ENCODE measurements at regions not wholly inside any gene's neighbourhood (a gene's known extent, or its start where the extent isn't known, plus 50 kb on each side); places are given as distances from the start of the nearest gene placed in this dataset.
A peak's percentile ranks its signal among the peaks of the same experiment; 100 is the strongest.

DNA sequence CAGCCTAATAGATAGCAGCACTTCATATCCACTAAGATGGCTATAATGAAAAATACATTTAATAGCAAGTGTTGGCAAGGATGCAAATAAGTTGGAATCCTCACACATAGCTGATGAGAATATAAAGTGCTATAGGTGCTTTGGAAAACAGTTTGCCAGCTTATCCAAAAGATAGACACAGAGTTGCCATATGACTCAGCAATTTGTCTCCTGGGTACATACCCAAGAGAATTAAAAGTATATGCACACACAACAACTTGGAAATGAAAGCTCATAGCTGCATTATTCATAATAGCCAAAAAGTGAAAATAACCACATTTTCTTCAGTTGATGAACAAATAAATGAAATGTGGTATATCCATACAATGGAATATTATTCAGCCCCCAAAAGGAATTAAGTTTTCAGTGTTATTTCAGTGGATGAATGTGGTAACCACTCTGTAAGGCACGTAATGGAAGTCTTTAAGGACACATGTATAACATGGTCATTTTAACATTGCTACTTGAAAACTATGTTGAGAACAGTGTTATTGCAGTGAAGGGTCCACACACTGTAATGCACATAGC, 320.9 kb upstream of the ADGRL3 start:
- Histone ChIP-seq H3K4me3 (no peak overlapping the region), H3K27ac (no peak overlapping the region), H3K27me3 (no peaks in the 10 kb centered on the region), H3K36me3 (no peaks in the 10 kb centered on the region), H3K4me1 (no peaks in the 10 kb centered on the region), H3K9me3 (peaks cover 0 to 8% (median 0%) of the 10 kb centered on the region in 4 donors)
- TF ChIP-seq CTCF (IDR thresholded peaks at IDR 0.05): no peak
- no peak for TF ChIP-seq EP300 (IDR thresholded peaks at IDR 0.05)
- TF ChIP-seq POLR2A (IDR thresholded peaks at IDR 0.05): no peak
- DNase-seq (ENCODE audit: low spot score in 2 of 2): no peak
- WGBS, 2 donors: 87 to 90% methylated on average over 1 of the region's 1 CpG

DNA sequence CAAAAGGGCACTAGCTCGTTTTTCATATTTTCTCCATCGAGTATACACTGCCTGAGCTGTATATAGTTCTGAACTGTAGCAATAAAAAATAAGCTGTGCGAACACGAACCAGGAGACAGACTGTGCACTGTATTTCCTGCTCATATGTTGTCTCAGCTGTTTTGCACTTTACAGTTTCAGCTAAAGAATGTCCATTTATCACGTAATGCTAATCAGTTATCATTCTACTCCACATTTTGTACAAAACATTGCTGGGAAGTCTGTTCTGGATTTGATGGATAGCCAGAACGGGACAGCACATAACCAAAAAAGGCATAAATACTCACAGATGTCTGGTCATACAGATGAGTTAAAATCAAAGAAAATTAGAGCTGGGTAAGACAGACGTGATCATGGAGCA, 315.5 kb upstream of the ADGRL3 start:
- TF ChIP-seq POLR2A (IDR thresholded peaks at IDR 0.05) (no peak), CTCF (IDR thresholded peaks at IDR 0.05) (no peak), EP300 (IDR thresholded peaks at IDR 0.05) (no peak)
- no peaks in the 10 kb centered on the region for H3K9me3 ChIP-seq
- no peaks in the 10 kb centered on the region for H3K27me3 ChIP-seq
- peak overlapping the region in 1 of 4 donors; percentile 1 for H3K4me3 ChIP-seq
- no peaks in the 10 kb centered on the region for H3K4me1 ChIP-seq
- no peak for DNase-seq (ENCODE audit: low spot score in 2 of 2)
- H3K27ac ChIP-seq: no peak overlapping the region
- H3K36me3 ChIP-seq: no peaks in the 10 kb centered on the region
- WGBS, 2 donors: 15 to 18% methylated on average over 7 of the region's 7 CpGs

- H3K36me3 ChIP-seq: no peaks in the 10 kb centered on the region
- TF ChIP-seq EP300 (IDR thresholded peaks at IDR 0.05): no peak
- no peak for TF ChIP-seq CTCF (IDR thresholded peaks at IDR 0.05)
- TF ChIP-seq POLR2A (IDR thresholded peaks at IDR 0.05): no peak
- H3K9me3 ChIP-seq: no peaks in the 10 kb centered on the region
- 51 to 56% methylated on average over 2 of the region's 2 CpGs for WGBS, 2 donors
- H3K27me3 ChIP-seq: no peaks in the 10 kb centered on the region
- H3K4me3 ChIP-seq: no peak overlapping the region
- no peak overlapping the region for H3K27ac ChIP-seq
- no peak for DNase-seq (ENCODE audit: low spot score in 2 of 2)
- no peaks in the 10 kb centered on the region for H3K4me1 ChIP-seq
Observed at GRCh38 chr4:60885011-60885410, 315.1 kb upstream of the ADGRL3 start.

DNA sequence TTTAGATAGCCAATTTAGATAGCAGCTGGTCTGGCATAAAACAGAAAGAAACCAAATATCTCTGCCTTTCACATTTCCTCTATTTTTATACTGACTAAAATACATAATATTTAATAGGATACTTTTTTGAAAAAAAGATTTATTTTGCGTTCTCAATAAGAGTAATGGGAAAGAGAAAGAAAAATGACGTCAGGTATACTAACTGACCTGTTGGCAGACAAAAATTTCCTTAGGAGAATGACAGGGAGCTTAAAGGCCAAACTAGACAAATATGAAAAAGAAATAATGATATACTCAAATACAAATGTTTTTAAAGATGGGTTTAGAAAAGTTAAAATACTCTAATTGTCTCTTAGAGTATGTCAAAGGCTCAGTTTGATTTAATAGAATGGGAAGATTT, 309.4 kb upstream of the ADGRL3 start:
- Histone ChIP-seq H3K4me1 (no peaks in the 10 kb centered on the region), H3K27ac (no peak overlapping the region), H3K9me3 (no peaks in the 10 kb centered on the region), H3K27me3 (no peaks in the 10 kb centered on the region), H3K4me3 (no peak overlapping the region), H3K36me3 (no peaks in the 10 kb centered on the region)
- TF ChIP-seq POLR2A (IDR thresholded peaks at IDR 0.05) (no peak), EP300 (IDR thresholded peaks at IDR 0.05) (no peak), CTCF (IDR thresholded peaks at IDR 0.05) (no peak)
- DNase-seq (ENCODE audit: low spot score in 2 of 2): no peak
- 90 to 91% methylated on average over 2 of the region's 2 CpGs for WGBS, 2 donors

DNA sequence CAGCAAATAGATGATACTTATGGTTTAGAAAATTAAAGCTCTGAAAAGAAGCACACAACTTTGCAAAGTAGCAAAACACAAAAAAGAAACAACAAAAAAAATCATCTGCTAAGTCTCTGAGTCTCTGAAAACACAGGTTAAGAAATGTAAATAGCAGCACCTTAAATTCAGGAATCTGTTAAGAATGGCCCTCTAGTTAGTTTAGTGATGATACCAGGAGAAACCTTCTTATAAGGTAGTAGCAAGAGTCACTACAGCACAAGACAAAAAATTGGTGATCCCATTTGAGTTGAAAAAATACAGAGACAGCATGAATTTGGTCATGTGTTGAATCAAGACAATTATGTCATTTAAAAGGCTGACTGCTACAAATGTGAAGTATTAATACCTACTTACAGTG, 308.2 kb upstream of the ADGRL3 start:
- Histone ChIP-seq H3K4me1 (no peaks in the 10 kb centered on the region), H3K9me3 (no peaks in the 10 kb centered on the region), H3K27ac (no peak overlapping the region), H3K4me3 (no peak overlapping the region), H3K27me3 (no peaks in the 10 kb centered on the region), H3K36me3 (no peaks in the 10 kb centered on the region)
- TF ChIP-seq POLR2A (IDR thresholded peaks at IDR 0.05) (no peak), EP300 (IDR thresholded peaks at IDR 0.05) (no peak), CTCF (IDR thresholded peaks at IDR 0.05) (no peak)
- DNase-seq (ENCODE audit: low spot score in 2 of 2): no peak

Data from tibial nerve (tissue), 4 donors.